T47D (cell line): ENCODE measurements at regions not wholly inside any gene's neighbourhood (a gene's known extent, or its start where the extent isn't known, plus 50 kb on each side); places are given as distances from the start of the nearest gene placed in this dataset.
"Not testable (repeated sequence)": the region's sequence is repeated elsewhere in the genome, so short reads cannot be mapped to it uniquely, and the experiment has no call there.

Experiments used
- DNase-seq, 2 experiments: peaks; one replicate each; pipeline versions ENCODE4 v3.0.0 to v3.0.0-alpha.2; 2011 to 2012; ENCODE audit warnings: low read depth in 1 of 2, low spot score in 1 of 2
- JUND ChIP-seq: IDR thresholded peaks from 2 replicates; pipeline ENCODE4 v1.6.1; 2012; ENCODE audit warnings: low read depth
- in situ Hi-C: cut with HindIII; loops from 2 replicates; pipeline ENCODE4 v1.10.0; 2016; ENCODE audit warnings: low sequenced_read_pairs, low pct_unique_long_range_greater_than_20kb

- 0 out of 2 replicates have a peak, but pooled peaks have one; percentile 39 for TF ChIP-seq JUND
- in situ Hi-C loops: no loop called here
- peak; percentile 47 to 67 for DNase-seq
These were observed 111.1 kb upstream of the CCDC28A start for GRCh38 chr6:138662471-138662870.

- no peak for DNase-seq
- in situ Hi-C loops: no loop called here
- no peak for TF ChIP-seq JUND
These were observed 109.7 kb upstream of the CCDC28A start for GRCh38 chr6:138663892-138664291.

- TF ChIP-seq JUND: no peak
- no peak for DNase-seq
- in situ Hi-C loops: no loop called here
These were observed 108.8 kb upstream of the CCDC28A start for GRCh38 chr6:138664745-138665144.

- in situ Hi-C loops: no loop called here
- no peak for TF ChIP-seq JUND
These were observed 106.9 kb upstream of the CCDC28A start for GRCh38 chr6:138666636-138667035.

GRCh38 chr6:138667408-138667807 is 106.2 kb upstream of the CCDC28A start:
- in situ Hi-C loops: no loop called here
- TF ChIP-seq JUND: no peak
- no peak for DNase-seq

More at GRCh38 chr6:138666636-138667035, 106.9 kb upstream of the CCDC28A start:
- no peak for DNase-seq

GRCh38 chr6:138671351-138671750 is 102.2 kb upstream of the CCDC28A start:
- no peak for TF ChIP-seq JUND
- in situ Hi-C loops: no loop called here
- DNase-seq: no peak

GRCh38 chr6:138673346-138674014 is 100.1 kb upstream of the CCDC28A start:
- TF ChIP-seq JUND: no peak
- in situ Hi-C loops: no loop called here
- DNase-seq: no peak

- in situ Hi-C loops, DNase-seq: not testable (repeated sequence)
These were observed 99.1 kb upstream of the CCDC28A start for GRCh38 chr6:138674444-138674843.

- in situ Hi-C loops: no loop called here
- no peak for DNase-seq
- no peak for TF ChIP-seq JUND
These were observed 96.0 kb upstream of the CCDC28A start for GRCh38 chr6:138677538-138677937.

GRCh38 chr6:138678168-138678567 is 95.4 kb upstream of the CCDC28A start:
- in situ Hi-C loops: no loop called here
- no peak for TF ChIP-seq JUND
- no peak for DNase-seq

GRCh38 chr6:138680085-138680484 is 93.5 kb upstream of the CCDC28A start:
- peak in 1 of 2 experiments; percentile 20 for DNase-seq
- TF ChIP-seq JUND: no peak
- in situ Hi-C loops: no loop called here

GRCh38 chr6:138681627-138682026 is 91.9 kb upstream of the CCDC28A start:
- TF ChIP-seq JUND: no peak
- DNase-seq: no peak
- in situ Hi-C loops: no loop called here

- no peak for TF ChIP-seq JUND
- in situ Hi-C loops: no loop called here
- no peak for DNase-seq
These were observed 90.7 kb upstream of the CCDC28A start for GRCh38 chr6:138682704-138683527.
